ENCODE measurements at regions not wholly inside any gene's neighbourhood (a gene's known extent, or its start where the extent isn't known, plus 50 kb on each side); places are given as distances from the start of the nearest gene placed in this dataset.

- DNase-seq: no peak
Observed at GRCh38 chr4:180637616-180638015, 1605.6 kb upstream of the TENM3 start.

- DNase-seq: no peak
Observed at GRCh38 chr4:180640193-180640592, 1603.0 kb upstream of the TENM3 start.

DNA sequence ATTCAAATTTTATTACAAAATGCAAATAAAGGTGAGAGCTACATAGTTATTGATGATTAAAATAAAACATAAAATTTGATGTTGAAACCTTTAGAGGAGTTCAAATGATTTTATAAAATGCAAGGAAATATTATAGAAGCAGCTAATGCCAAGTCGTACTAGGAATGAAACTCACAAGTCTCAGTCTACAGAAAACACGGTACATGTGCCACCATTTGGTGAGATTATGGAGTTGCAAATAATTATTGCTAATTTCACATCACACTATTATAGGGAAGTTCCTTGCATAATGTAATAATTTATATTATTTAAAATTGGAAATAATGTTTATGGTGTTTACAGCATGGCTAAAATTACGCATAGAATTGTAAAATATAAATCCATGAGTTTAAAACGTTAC is 1601.7 kb upstream of the TENM3 start:
- no peak for DNase-seq

GRCh38 chr4:180642732-180643131 is 1600.5 kb upstream of the TENM3 start:
- no peak for DNase-seq

- DNase-seq: no peak
Observed at GRCh38 chr4:180650273-180650672, 1592.9 kb upstream of the TENM3 start.

DNA sequence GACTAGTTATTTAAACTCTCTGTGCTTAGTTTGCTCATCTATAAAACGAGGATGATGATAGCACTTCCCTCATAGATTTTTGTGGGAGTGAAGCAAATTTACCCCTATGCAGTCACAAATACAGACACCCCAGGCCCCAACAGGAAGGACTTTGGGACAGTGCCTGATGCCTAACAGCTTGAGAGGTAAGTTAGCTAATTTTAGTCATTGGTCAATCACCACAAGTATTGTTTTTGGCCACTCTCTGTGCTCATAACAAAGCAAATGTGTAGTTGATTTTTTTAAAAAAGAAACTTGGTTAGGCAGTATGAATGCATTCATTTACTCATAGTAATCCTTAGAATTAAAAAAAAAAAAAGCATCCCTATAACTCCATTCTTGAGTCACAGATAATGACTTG is 1590.7 kb upstream of the TENM3 start:
- no peak for DNase-seq

DNA sequence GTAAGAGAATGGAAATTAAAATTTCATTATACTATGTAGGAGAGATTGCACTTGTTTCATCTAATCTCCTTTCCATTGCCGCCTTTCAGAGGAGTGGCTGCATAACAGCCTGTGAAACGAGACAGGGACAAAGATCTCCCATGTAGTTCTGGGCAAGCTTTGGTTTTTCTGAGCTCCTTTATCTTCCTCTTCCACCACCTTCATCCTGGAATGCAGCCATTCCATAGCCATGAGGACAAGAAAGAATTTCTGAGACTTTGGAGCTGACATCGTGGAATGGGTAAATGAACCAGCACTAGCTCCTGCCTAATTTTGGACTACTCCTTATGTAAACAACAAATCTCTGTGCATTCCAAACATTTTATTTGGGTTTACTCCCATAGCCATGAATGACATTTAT is 1587.3 kb upstream of the TENM3 start:
- DNase-seq: no peak

DNA sequence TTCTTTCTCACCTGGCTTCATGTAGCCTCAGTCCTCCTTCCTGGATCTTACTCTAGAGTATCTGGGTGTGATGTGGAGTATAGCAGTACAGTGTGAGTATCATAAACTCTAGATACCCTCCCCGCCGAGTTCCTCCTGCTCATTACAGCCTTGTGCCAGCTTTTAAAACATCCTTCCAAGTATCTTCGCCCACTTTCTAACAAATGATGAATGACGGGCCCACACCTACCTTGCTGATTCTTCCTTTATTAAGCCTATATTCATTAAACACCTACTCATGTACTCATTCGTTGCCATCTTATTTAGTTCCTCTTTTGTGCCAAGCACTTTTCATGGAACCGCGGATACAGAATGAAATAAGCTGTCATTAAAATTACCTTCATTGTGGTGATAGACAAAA is 1585.3 kb upstream of the TENM3 start:
- no peak for DNase-seq

- peak; percentile 76 for DNase-seq
Observed at GRCh38 chr4:180664766-180665368, 1578.3 kb upstream of the TENM3 start.

DNA sequence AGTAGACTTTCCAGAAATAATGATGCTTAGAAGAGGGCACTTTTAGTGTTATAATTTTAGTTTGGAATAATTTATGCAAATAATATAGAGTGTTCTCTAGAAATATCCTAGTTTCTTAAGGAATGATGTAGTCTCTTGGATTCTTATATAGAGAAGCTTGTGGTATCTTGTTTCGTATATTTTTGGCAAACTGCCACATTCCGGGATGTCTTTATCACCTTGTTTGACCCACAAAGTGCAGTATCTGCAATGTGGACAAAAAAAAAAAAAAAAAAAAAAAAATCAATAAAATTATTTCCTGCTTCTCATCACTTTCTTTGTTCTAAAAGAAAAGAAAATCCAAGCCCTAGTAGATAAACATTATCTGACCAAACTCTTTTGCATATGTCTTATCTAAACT is 1577.7 kb upstream of the TENM3 start:
- DNase-seq: peak; percentile 7

GRCh38 chr4:180665994-180666824 is 1577.0 kb upstream of the TENM3 start:
- peak; percentile 51 for DNase-seq

DNA sequence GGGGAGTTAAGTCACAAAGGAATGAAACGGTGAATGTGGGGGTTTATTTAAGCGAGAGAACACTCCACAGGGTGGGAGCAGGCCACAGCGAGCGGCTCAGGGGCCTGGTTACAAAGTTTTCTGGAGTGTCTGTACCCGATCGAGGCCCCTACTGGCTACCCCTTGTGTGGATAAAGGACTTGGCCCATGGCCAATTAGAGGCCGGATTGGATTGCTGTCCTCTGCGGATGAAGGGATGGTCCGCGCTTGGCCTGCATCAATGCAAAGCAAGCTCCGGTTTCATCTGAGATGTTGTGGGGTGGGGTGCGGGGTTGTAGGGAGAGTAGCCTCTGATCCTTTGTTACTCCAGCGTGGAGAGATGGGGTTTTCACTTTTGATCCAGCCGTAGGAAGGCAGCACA is 1574.5 kb upstream of the TENM3 start:
- no peak for DNase-seq

GRCh38 chr4:180669680-180670079 is 1573.5 kb upstream of the TENM3 start:
- no peak for DNase-seq

DNA sequence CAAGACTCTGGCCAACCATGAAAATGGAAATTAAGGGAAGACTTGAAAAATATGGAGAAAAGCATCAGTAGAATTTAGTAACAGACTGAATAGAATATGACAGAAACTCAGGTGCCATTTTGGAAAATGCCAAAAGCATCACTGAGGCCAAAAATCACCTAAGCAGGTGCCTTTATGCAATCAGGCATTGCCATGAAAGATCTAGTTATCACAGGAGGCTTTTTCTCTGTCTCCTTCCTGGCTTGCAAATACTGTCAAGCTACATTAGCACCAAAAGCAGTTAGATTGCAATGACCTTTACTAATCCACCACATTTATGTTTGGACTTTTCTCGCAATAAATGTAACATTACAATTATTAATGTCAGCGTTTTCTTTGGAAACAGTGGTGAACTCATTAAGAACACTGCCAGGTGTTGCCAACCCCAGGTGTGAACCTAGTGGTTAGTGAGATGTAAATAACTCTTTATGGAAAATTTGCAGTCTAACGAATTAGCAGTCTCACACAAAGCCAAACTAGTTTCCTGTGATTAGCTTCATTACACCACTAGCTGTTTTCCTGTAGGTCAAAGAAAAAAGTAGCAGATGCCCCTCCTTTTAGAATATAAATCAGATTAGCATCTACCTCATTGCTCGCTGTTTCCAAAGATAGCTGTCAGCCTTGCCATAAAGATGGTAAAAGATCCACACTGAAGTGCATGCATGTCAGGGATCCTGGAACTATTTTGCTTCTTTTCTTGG is 1568.4 kb upstream of the TENM3 start:
- no peak for DNase-seq

- DNase-seq: no peak
Observed at GRCh38 chr4:180675359-180675650, 1567.9 kb upstream of the TENM3 start.

DNA sequence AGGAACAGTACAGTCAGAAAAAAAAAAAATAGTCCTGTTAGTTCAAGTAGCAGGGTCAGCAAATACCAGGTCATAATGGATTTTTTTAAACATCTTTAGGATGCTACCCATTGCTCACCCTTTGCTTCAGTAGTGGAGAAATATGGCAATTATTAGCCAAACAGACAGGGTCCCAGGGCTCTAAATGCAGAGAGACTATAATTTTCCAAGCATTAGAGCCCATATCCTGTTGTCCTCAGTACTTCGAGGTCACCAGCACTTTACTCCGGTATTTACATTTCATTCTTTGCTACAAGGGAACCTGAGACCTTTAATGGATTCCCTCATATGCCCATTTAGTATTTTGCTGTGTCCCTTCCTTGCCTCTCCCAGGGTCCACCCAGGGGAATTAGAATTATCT is 1562.9 kb upstream of the TENM3 start:
- no peak for DNase-seq

- no peak for DNase-seq
Observed at GRCh38 chr4:180682776-180683175, 1560.4 kb upstream of the TENM3 start.

- DNase-seq: no peak
Observed at GRCh38 chr4:180683186-180683585, 1560.0 kb upstream of the TENM3 start.

GRCh38 chr4:180688480-180688879 is 1554.7 kb upstream of the TENM3 start:
- DNase-seq: no peak

DNA sequence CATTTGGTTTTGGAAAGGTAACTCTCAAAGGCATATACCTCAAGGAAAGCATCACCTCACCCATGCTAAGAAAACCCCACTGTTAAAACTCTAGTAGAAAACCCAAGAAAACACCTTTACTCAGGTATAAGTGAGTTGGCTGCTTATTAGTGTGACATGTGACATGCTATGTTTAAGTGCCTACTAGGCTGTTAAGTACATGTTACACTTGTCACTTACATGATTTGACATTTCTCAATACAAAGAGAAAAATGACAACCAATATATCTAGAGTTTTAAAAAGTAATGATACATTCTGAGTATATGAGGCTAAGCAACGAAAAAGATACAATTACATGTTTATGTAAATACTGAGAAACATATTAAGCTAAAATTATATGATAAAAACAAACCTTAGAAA is 1548.3 kb upstream of the TENM3 start:
- DNase-seq: no peak

DNA sequence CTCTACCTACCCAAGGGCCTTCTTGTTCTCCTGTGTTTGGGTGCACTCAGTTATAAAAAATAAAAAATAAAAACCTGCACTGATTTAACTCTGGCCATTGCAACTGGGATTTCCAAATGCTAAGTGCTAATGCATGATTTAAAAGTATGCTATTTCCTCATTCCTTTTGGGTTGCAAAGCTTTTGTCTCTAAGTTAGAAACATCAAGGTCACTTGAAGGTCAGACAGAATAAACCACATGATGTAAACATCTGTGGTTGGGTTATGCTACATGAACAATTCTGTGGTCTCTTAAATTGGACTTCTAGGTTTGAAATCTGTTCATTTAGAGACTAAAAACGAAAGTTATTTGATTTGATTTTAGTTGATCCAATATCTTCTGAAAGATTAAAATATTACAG is 1547.4 kb upstream of the TENM3 start:
- peak; percentile 86 for DNase-seq

DNA sequence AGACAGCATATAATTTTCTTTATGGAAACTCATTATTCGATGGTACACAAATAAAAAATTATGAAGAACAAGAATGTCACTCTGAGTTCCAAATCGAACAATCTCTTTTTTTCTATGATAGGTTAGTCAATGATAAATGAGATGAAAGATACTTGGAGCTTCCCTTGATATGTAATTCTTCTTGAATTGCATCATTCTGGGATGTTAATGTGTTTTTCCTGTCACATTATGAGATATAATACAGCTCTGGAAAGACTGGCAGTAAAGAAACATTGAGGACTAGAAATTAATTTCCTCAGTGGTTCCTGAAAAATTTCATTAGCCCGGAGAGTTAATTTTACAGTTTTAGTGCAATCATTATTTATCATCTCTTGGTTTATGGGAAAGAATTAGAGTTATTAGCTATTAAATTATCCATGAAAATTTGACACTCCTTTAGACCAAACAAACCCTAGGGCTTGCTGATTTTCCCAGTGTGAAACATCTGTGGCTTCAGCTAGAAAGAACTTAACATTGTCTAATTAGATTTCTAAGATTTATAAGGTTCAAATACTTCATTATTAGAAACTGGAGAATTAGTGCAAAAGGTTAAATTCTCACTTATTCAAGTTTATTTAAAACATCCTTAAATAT is 1546.6 kb upstream of the TENM3 start:
- DNase-seq: no peak

DNA sequence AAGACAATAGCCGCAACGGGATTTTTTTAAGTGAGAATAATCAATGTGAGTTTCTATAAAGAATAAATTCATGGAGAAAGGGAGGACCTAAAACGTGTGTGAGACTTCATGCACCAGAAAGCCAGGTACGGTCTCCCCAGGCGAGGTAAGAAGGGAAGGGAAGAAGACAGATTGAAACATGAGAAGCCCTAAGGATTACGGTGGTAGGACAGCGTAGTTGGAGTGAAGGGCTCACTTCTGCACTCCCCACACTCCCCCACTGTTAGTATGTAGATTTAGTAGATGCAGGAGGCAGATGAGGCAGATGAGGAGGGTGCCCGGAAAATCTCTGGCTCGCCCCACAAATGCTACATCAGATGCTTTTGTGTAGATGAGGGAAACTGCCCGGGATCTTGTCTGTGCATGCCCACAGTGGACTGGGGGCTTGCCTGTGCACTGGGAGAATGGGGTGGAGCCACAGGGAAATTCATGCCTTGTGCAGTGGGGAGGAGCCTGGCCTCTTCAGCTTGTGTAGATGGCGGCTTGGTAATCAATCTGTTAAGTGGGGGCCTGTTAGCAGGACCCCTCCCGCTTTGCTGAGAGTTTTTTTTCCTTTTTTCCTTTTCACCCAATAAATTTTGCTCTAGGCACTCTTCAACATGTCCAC is 1544.5 kb upstream of the TENM3 start:
- DNase-seq: no peak

All from fibroblast of skin of right quadriceps (primary cell).